K562 (cell line): ENCODE measurements at regions not wholly inside any gene's neighbourhood (a gene's known extent, or its start where the extent isn't known, plus 50 kb on each side); places are given as distances from the start of the nearest gene placed in this dataset.

ENCODE experiments used
- ATAC-seq: fragments of 200-7000 bp; cut with Tn5 transposase; 3 replicates; pipeline ENCODE4 v1.9.1; 2020; ENCODE audit warnings: moderate library complexity
- BruUV-seq: library from RNA; stranded (reverse); fragments of 400-500 nt; replicated peaks from 2 replicates; lab custom pipeline; 2021; lab: Mats Ljungman, UMichigan
- CTCF ChIA-PET: fragments of 300-600 bp; formaldehyde crosslinking; extraction: SDS; loops from one replicate; lab custom pipeline; 2021; ENCODE audit warnings: low intra/inter-chr PET ratio; lab: Yijun Ruan, JAX
- POLR2A ChIA-PET: fragments of 300-600, 350-650 bp; sonication (Branson Sonifier 250); formaldehyde crosslinking; extraction: SDS; loops from one replicate; lab custom pipeline; 2021; ENCODE audit warnings: antibody characterized with exemption, inconsistent platforms; lab: Yijun Ruan, JAX
- DNase-seq, 4 experiments: peaks; one replicate each; pipeline versions ENCODE4 v3.0.0 to v3.0.0-alpha.2; 2011 to 2018; ENCODE audit warnings: low spot score in 3 of 4, mixed read lengths in 3 of 4; ENCODE audit errors: extremely low read depth in 1 of 4
- FAIRE-seq: peaks from 2 replicates; lab custom pipeline; 2011; peaks lifted over from hg19 to GRCh38; lab: Jason Lieb, UNC
- H2AFZ ChIP-seq: 2 replicates; pipeline ENCODE4 v1.6.0; 2011; ENCODE audit warnings: low read depth, low read length, control low read depth, inconsistent platforms
- H3K27ac ChIP-seq: fragments of 200-600 bp; 3 replicates; pipeline ENCODE4 v1.8.0; 2011; ENCODE audit warnings: low read depth, mild to moderate bottlenecking, control low read depth, inconsistent platforms, low read length, moderate library complexity, mixed read lengths; ENCODE audit errors: extremely low read depth
- H3K27me3 ChIP-seq, 2 experiments: fragments of 300-600 bp in 1 of 2; 2 replicates in 1 of 2; 3 replicates in 1 of 2; pipeline versions ENCODE4 v1.6.0 to v1.8.0; 2011; ENCODE audit warnings: inconsistent platforms in 2 of 2, low read length in 2 of 2, mild to moderate bottlenecking in 1 of 2, mixed read lengths in 1 of 2, moderate library complexity in 1 of 2; ENCODE audit not compliant: control insufficient read depth in 2 of 2, insufficient read depth in 2 of 2
- H3K36me3 ChIP-seq: fragments of 300-600 bp; 3 replicates; pipeline ENCODE4 v1.8.0; 2011; ENCODE audit warnings: mild to moderate bottlenecking, low read length, inconsistent platforms; ENCODE audit not compliant: control insufficient read depth, insufficient read depth
- H3K4me1 ChIP-seq, 2 experiments: fragments of 200-600 bp in 1 of 2; replicated peaks in 1 of 2; 2 replicates in 1 of 2; 3 replicates in 1 of 2; pipeline versions ENCODE4 v1.5.1 to v1.8.0; 2011; ENCODE audit warnings: inconsistent platforms in 2 of 2, low read length in 2 of 2, mild to moderate bottlenecking in 1 of 2, mixed read lengths in 1 of 2, moderate library complexity in 1 of 2; ENCODE audit not compliant: control insufficient read depth in 2 of 2, insufficient read depth in 2 of 2
- H3K4me2 ChIP-seq: 2 replicates; pipeline ENCODE4 v1.6.1; 2011; ENCODE audit warnings: low read length, control low read depth, inconsistent platforms, mixed read lengths; ENCODE audit not compliant: insufficient read depth
- H3K4me3 ChIP-seq: fragments of 200-600 bp; sonication (generic), shearing (Covaris generic); 2 replicates; pipeline ENCODE4 v1.5.1; 2016; ENCODE audit warnings: control low read depth, inconsistent platforms
- H3K79me2 ChIP-seq: fragments of 200-600 bp; 3 replicates; pipeline ENCODE4 v1.8.0; 2011; ENCODE audit warnings: low read length, inconsistent platforms; ENCODE audit not compliant: control insufficient read depth, insufficient read depth
- H3K9ac ChIP-seq, 2 experiments: 2 replicates each; pipeline versions ENCODE4 v1.6.0 to v1.6.1; 2011; ENCODE audit warnings: low read depth in 2 of 2, low read length in 2 of 2, control low read depth in 1 of 2, inconsistent platforms in 1 of 2, mild to moderate bottlenecking in 1 of 2, mixed read lengths in 1 of 2; ENCODE audit not compliant: insufficient read depth in 1 of 2
- H3K9me1 ChIP-seq: one replicate; pipeline ENCODE4 v1.6.0; 2011; ENCODE audit warnings: inconsistent platforms, mild to moderate bottlenecking, low read length, moderate library complexity; ENCODE audit not compliant: control insufficient read depth, insufficient read depth
- H3K9me3 ChIP-seq: replicated peaks from 2 replicates; pipeline ENCODE4 v1.5.1; 2011; ENCODE audit warnings: low read depth, low read length, inconsistent platforms; ENCODE audit not compliant: control insufficient read depth, insufficient read depth
- H4K20me1 ChIP-seq: replicated peaks from 2 replicates; pipeline ENCODE4 v1.6.1; 2011; ENCODE audit warnings: low read length, inconsistent platforms, mixed read lengths; ENCODE audit not compliant: control insufficient read depth, insufficient read depth
- BDP1 ChIP-seq: IDR thresholded peaks from 3 replicates; pipeline ENCODE4 v1.6.1; 2011; ENCODE audit not compliant: insufficient read length, insufficient read depth
- BRD4 ChIP-seq: fragments of 200-600 bp; sonication (generic); IDR thresholded peaks from 2 replicates; pipeline ENCODE4 v1.6.1; 2017; ENCODE audit warnings: inconsistent platforms
- DNMT1 ChIP-seq: fragments of 450-650 bp; IDR thresholded peaks from 2 replicates; pipeline ENCODE4 v1.6.1; 2016; ENCODE audit warnings: antibody characterized with exemption, mild to moderate bottlenecking
- KLF13 ChIP-seq: fragments of 450-650 bp; IDR thresholded peaks from 2 replicates; pipeline ENCODE4 v1.6.1; 2016; ENCODE audit warnings: missing genetic modification characterization, low read depth, mild to moderate bottlenecking, missing compliant biosample characterization, moderate library complexity, borderline replicate concordance
- RBFOX2 ChIP-seq: fragments of 200-400 bp; formaldehyde crosslinking; IDR thresholded peaks from 2 replicates; pipeline ENCODE4 v1.6.1; 2017; ENCODE audit warnings: low read depth, mild to moderate bottlenecking, low read length, moderate library complexity
- RBM39 ChIP-seq: fragments of 200-400 bp; formaldehyde crosslinking; optimal IDR thresholded peaks from 2 replicates; pipeline ENCODE3; 2018; ENCODE audit warnings: low read depth, low read length
- TCFL5 ChIP-seq: fragments of 250-450 bp; sonication (Bioruptor Pico); conservative IDR thresholded peaks from 2 replicates; pipeline ENCODE4 v1.6.1; 2021; ENCODE audit warnings: mild to moderate bottlenecking, moderate library complexity, matching md5 sums
- TRIM24 ChIP-seq, 2 experiments: fragments of 450-650 bp; IDR thresholded peaks; 2 replicates each; pipeline ENCODE4 v1.6.1; 2016
- ZBTB49 ChIP-seq: sonication (generic); formaldehyde crosslinking; IDR thresholded peaks from 2 replicates; pipeline ENCODE4 v1.8.0; 2022; ENCODE audit warnings: missing genetic modification reagents, mild to moderate bottlenecking, borderline replicate concordance
- ZC3H8 ChIP-seq: fragments of 450-650 bp; IDR thresholded peaks from 2 replicates; pipeline ENCODE4 v1.6.1; 2017
- ZNF263 ChIP-seq: sonication (generic); formaldehyde crosslinking; IDR thresholded peaks from 2 replicates; pipeline ENCODE4 v1.8.0; 2022; ENCODE audit warnings: mild to moderate bottlenecking, missing genetic modification reagents, borderline replicate concordance
- ZNF398 ChIP-seq: fragments of 250-450 bp; sonication (Bioruptor Pico); IDR thresholded peaks from 2 replicates; pipeline ENCODE4 v1.8.0; 2021; ENCODE audit warnings: moderate library complexity, mild to moderate bottlenecking, inconsistent platforms
- ZNF592 ChIP-seq: fragments of 450-650 bp; IDR thresholded peaks from 2 replicates; pipeline ENCODE4 v1.6.1; 2017; ENCODE audit warnings: antibody characterized with exemption, mild to moderate bottlenecking
- ZNF785 ChIP-seq: fragments of 250-450 bp; sonication (Bioruptor Pico); IDR thresholded peaks from 2 replicates; pipeline ENCODE4 v1.4.0; 2020; ENCODE audit warnings: mild to moderate bottlenecking
- WGBS: fragments of 100-300 bp; shearing (Covaris generic); methylation state at CpG from one replicate; pipeline ENCODE4 v1.1.6; 2016; ENCODE audit warnings: low coverage, mixed read lengths; ENCODE audit not compliant: insufficient coverage; ENCODE audit errors: missing lambda C conversion rate; 5-methylcytosine and 5-hydroxymethylcytosine counted together
- in situ Hi-C: fragments of 300-500 bp; cut with MboI; formaldehyde crosslinking; loops from 4 replicates; pipeline ENCODE4 v1.15.0; 2018; ENCODE audit warnings: inconsistent platforms, mixed read lengths
- intact Hi-C: fragments of 100-400 bp; cut with micrococcal nuclease; formaldehyde crosslinking; loops from 2 replicates; pipeline ENCODE4 v1.14.2; 2022
- TF ChIP-seq, protein P1 (sequence below): fragments of 450-650 bp; formaldehyde crosslinking; IDR thresholded peaks from 2 replicates; pipeline ENCODE4 v1.4.0; 2020; ENCODE audit warnings: mild to moderate bottlenecking

- no peaks in the 10 kb centered on the region; the same call in 2 of the 3 replicates for H3K36me3 ChIP-seq
- no peak for DNase-seq
- H3K4me3 ChIP-seq, result no peak overlapping the region
- CTCF ChIA-PET, result no interaction called here
- no peaks in the 10 kb centered on the region for H3K9me1 ChIP-seq
- WGBS, result 3% methylated on average over 2 of the region's 2 CpGs
- no peak for ATAC-seq
- H2AFZ ChIP-seq, result no peak overlapping the region
- no peaks in the 10 kb centered on the region for H3K79me2 ChIP-seq
- FAIRE-seq, result no peak
- H3K27me3 ChIP-seq, result peaks cover 4 to 23% of the 10 kb centered on the region in 2 experiments; a peak in 3 of 5 replicates
- H3K9me3 ChIP-seq, result no peaks in the 10 kb centered on the region; the same call in 1 of the 2 replicates
- no peaks in the 10 kb centered on the region for H4K20me1 ChIP-seq
- no TSS peak for BruUV-seq
- in situ Hi-C loops (no loop called here), intact Hi-C loops (no loop called here)
- POLR2A ChIA-PET, result no interaction called here
- no peak overlapping the region for H3K27ac ChIP-seq
- H3K4me2 ChIP-seq, result no peak overlapping the region
- no peaks in the 10 kb centered on the region; a peak in 1 of 5 replicates for H3K4me1 ChIP-seq
- no peak overlapping the region for H3K9ac ChIP-seq
- TF ChIP-seq ZBTB49 (CRISPR knock-in tag), result no peak
- no peak for TF ChIP-seq RBFOX2
- no peak for TF ChIP-seq ZNF785
- no peak for TF ChIP-seq ZNF592
- TF ChIP-seq DNMT1, result no peak
- no peak for TF ChIP-seq BDP1
- no peak for TF ChIP-seq ZNF398 (CRISPR knock-in tag)
- no peak for TF ChIP-seq ZNF263 (CRISPR knock-in tag)
- no peak for TF ChIP-seq TRIM24 (IDR thresholded peaks at IDR 0.05)
- TF ChIP-seq KLF13 (tag), result no peak
- TF ChIP-seq, protein P1, sequence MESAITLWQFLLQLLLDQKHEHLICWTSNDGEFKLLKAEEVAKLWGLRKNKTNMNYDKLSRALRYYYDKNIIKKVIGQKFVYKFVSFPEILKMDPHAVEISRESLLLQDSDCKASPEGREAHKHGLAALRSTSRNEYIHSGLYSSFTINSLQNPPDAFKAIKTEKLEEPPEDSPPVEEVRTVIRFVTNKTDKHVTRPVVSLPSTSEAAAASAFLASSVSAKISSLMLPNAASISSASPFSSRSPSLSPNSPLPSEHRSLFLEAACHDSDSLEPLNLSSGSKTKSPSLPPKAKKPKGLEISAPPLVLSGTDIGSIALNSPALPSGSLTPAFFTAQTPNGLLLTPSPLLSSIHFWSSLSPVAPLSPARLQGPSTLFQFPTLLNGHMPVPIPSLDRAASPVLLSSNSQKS, result no peak
- TF ChIP-seq TCFL5 (CRISPR knock-in tag), result no peak
- no peak for TF ChIP-seq RBM39
- TF ChIP-seq BRD4, result no peak
- no peak for TF ChIP-seq ZC3H8
Observed at GRCh38 chr9:113695901-113696300, 180.2 kb upstream of the ZNF618 start.
